ENCODE measurements at regions not wholly inside any gene's neighbourhood (a gene's known extent, or its start where the extent isn't known, plus 50 kb on each side); places are given as distances from the start of the nearest gene placed in this dataset.

DNA sequence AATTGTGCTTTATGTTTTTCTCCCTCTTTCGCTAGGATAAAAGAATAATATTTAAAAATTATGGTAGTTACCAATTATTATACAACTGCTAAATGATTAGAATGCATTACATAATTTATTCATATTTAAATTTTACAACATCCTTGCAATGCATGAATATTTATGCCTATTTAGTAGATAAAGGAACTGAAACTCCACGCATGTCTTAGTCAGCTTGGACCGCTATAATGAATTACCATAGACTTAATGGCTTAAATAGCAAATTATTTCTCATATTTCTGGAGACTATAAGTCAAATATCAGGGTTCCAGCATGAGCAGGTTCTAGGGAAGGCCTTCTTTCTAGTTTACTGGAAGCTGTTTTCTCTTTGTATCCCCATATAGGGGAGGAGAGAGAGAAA is 1555.4 kb upstream of the ADGRL3 start:
- no peaks in the 10 kb centered on the region for H3K79me2 ChIP-seq (ENCODE audit: insufficient read depth, low read length)
- H3F3A ChIP-seq (ENCODE audit: low read depth): no peaks in the 10 kb centered on the region
- no peaks in the 10 kb centered on the region for H3K4me1 ChIP-seq (ENCODE audit: insufficient read depth, low read length, poor library complexity, severe bottlenecking)
- H2AFZ ChIP-seq (ENCODE audit: low read length): no peak overlapping the region
- H4K20me1 ChIP-seq (ENCODE audit: insufficient read depth, low read length, poor library complexity, severe bottlenecking): no peaks in the 10 kb centered on the region
- no peak overlapping the region for H3K9ac ChIP-seq (ENCODE audit: low read depth, low read length, poor library complexity, severe bottlenecking)
- H3K4me2 ChIP-seq (ENCODE audit: low read depth, low read length, poor library complexity, severe bottlenecking): no peak overlapping the region
- TF ChIP-seq, protein P1, sequence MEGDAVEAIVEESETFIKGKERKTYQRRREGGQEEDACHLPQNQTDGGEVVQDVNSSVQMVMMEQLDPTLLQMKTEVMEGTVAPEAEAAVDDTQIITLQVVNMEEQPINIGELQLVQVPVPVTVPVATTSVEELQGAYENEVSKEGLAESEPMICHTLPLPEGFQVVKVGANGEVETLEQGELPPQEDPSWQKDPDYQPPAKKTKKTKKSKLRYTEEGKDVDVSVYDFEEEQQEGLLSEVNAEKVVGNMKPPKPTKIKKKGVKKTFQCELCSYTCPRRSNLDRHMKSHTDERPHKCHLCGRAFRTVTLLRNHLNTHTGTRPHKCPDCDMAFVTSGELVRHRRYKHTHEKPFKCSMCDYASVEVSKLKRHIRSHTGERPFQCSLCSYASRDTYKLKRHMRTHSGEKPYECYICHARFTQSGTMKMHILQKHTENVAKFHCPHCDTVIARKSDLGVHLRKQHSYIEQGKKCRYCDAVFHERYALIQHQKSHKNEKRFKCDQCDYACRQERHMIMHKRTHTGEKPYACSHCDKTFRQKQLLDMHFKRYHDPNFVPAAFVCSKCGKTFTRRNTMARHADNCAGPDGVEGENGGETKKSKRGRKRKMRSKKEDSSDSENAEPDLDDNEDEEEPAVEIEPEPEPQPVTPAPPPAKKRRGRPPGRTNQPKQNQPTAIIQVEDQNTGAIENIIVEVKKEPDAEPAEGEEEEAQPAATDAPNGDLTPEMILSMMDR (conservative IDR thresholded peaks at IDR 0.05; ENCODE audit: low read length): no peak
- TF ChIP-seq EZH2phosphoT487 (IDR thresholded peaks at IDR 0.05; ENCODE audit: borderline replicate concordance): no peak
- no peak overlapping the region for H3K4me3 ChIP-seq (ENCODE audit: low read length, poor library complexity, severe bottlenecking)
- no peaks in the 10 kb centered on the region for H3K9me2 ChIP-seq (replicated peaks; ENCODE audit: low read depth, low read length)
- no peaks in the 10 kb centered on the region for H3K27me3 ChIP-seq (ENCODE audit: insufficient read depth, low read length, poor library complexity, severe bottlenecking)
- H3K36me3 ChIP-seq (ENCODE audit: insufficient read depth, low read length): no peaks in the 10 kb centered on the region
- no peaks in the 10 kb centered on the region for H3K9me3 ChIP-seq (ENCODE audit: insufficient read depth, low read depth, low read length)

DNA sequence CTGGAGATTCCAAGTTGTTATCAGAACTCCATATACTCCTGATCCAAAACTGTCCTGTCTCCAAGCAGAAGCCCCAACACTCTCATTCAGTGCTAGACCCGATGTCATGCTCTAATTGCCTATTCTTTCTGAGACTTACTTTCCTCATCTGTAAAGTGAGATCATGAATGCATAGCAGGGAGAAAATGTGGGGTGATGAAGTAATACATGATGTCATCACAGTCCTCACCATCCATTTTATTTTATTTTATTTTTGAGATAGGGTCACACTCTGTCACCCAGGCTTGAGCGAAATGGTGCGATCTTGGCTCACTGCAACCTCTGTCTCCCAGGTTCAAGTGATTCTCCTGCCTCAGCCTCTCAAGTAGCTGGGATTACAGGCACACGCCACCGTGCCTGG is 1554.0 kb upstream of the ADGRL3 start:
- no peaks in the 10 kb centered on the region for H3K9me3 ChIP-seq (ENCODE audit: insufficient read depth, low read depth, low read length)
- no peak for TF ChIP-seq EZH2phosphoT487 (IDR thresholded peaks at IDR 0.05; ENCODE audit: borderline replicate concordance)
- TF ChIP-seq, protein P1 (conservative IDR thresholded peaks at IDR 0.05; ENCODE audit: low read length): no peak
- no peaks in the 10 kb centered on the region for H3K9me2 ChIP-seq (replicated peaks; ENCODE audit: low read depth, low read length)
- no peaks in the 10 kb centered on the region for H3F3A ChIP-seq (ENCODE audit: low read depth)
- no peaks in the 10 kb centered on the region for H3K79me2 ChIP-seq (ENCODE audit: insufficient read depth, low read length)
- no peaks in the 10 kb centered on the region for H3K36me3 ChIP-seq (ENCODE audit: insufficient read depth, low read length)
- H3K4me3 ChIP-seq (ENCODE audit: low read length, poor library complexity, severe bottlenecking): no peak overlapping the region
- H3K4me2 ChIP-seq (ENCODE audit: low read depth, low read length, poor library complexity, severe bottlenecking): no peak overlapping the region
- no peaks in the 10 kb centered on the region for H3K4me1 ChIP-seq (ENCODE audit: insufficient read depth, low read length, poor library complexity, severe bottlenecking)
- no peak overlapping the region for H2AFZ ChIP-seq (ENCODE audit: low read length)
- no peaks in the 10 kb centered on the region for H3K27me3 ChIP-seq (ENCODE audit: insufficient read depth, low read length, poor library complexity, severe bottlenecking)
- no peak overlapping the region for H3K9ac ChIP-seq (ENCODE audit: low read depth, low read length, poor library complexity, severe bottlenecking)
- no peaks in the 10 kb centered on the region for H4K20me1 ChIP-seq (ENCODE audit: insufficient read depth, low read length, poor library complexity, severe bottlenecking)

DNA sequence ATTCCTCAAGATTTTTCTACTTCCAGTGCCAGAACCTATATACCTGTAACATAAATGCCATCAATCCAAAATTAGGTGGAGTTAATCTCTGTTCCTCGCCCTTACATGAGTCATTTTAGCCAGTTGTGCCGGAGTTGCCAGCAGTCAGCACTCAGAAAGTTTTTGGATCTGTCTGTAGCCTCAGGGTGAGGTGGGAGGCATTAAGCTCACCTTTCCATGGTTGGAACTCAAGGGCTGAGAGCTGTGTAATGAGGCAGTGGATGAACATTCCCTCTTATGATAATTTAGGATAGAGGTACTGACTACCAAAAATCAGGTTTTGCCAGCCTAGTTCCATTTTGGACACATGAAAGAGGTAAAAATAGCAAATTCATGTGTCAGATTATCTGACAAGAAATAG is 1553.1 kb upstream of the ADGRL3 start:
- Histone ChIP-seq H3K79me2 (ENCODE audit: insufficient read depth, low read length) (no peaks in the 10 kb centered on the region), H3K4me1 (ENCODE audit: insufficient read depth, low read length, poor library complexity, severe bottlenecking) (no peaks in the 10 kb centered on the region), H3K9ac (ENCODE audit: low read depth, low read length, poor library complexity, severe bottlenecking) (no peak overlapping the region), H3K4me2 (ENCODE audit: low read depth, low read length, poor library complexity, severe bottlenecking) (no peak overlapping the region), H3K9me3 (ENCODE audit: insufficient read depth, low read depth, low read length) (no peaks in the 10 kb centered on the region), H2AFZ (ENCODE audit: low read length) (no peak overlapping the region), H3K36me3 (ENCODE audit: insufficient read depth, low read length) (no peaks in the 10 kb centered on the region), H3K27me3 (ENCODE audit: insufficient read depth, low read length, poor library complexity, severe bottlenecking) (no peaks in the 10 kb centered on the region), H3K4me3 (ENCODE audit: low read length, poor library complexity, severe bottlenecking) (no peak overlapping the region), H4K20me1 (ENCODE audit: insufficient read depth, low read length, poor library complexity, severe bottlenecking) (no peaks in the 10 kb centered on the region), H3F3A (ENCODE audit: low read depth) (no peaks in the 10 kb centered on the region), H3K9me2 (replicated peaks; ENCODE audit: low read depth, low read length) (no peaks in the 10 kb centered on the region)
- TF ChIP-seq EZH2phosphoT487 (IDR thresholded peaks at IDR 0.05; ENCODE audit: borderline replicate concordance): no peak
- TF ChIP-seq, protein P1 (conservative IDR thresholded peaks at IDR 0.05; ENCODE audit: low read length): no peak
